GM19467 (cell line): ENCODE measurements at regions not wholly inside any gene's neighbourhood (a gene's known extent, or its start where the extent isn't known, plus 50 kb on each side); places are given as distances from the start of the nearest gene placed in this dataset.

ENCODE experiments used
- ATAC-seq: cut with Tn5 transposase; IDR thresholded peaks from one replicate; pipeline ENCODE4 v1.9.1; 2021; ENCODE audit warnings: mild to moderate bottlenecking, moderate library complexity; ENCODE audit not compliant: unreplicated experiment

DNA sequence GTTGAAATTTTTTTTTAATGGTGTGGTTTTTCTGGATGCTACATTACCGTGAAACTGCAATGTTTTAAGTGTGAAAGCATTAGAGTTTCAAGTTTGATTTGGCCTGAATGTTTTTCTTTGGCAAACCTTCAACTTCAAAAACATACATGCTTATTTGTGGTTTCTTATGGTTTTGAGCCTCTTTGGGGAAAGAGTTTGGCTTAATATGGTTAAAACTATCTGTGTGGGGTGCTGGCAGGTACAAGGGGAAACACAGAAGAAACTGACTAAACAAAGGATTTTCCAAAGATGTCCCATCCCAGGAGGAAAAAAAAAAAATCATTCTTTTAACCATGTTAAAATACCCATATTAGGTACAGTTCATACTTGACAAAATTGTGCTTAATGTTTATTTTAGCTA lies 121.1 kb downstream of the HGF start:
- ATAC-seq: no peak

DNA sequence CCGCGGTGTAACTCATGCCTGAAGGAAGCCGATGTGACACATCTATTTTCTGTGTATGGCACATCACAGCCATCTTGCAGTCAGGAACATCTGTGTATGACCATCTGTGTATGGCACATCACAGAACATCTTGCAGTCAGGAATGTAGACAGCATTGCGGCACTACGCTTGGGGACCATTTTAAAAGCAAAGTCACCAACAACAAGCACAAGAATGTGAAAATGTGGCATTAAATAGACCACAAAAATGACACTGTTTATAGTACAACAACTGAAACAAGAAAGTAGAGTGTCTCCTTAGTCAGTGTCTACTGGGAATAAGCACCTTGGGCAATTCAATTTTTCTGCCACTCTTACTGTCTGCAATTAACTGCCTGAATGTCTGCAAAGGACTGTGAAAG lies 124.4 kb downstream of the HGF start:
- no peak for ATAC-seq

DNA sequence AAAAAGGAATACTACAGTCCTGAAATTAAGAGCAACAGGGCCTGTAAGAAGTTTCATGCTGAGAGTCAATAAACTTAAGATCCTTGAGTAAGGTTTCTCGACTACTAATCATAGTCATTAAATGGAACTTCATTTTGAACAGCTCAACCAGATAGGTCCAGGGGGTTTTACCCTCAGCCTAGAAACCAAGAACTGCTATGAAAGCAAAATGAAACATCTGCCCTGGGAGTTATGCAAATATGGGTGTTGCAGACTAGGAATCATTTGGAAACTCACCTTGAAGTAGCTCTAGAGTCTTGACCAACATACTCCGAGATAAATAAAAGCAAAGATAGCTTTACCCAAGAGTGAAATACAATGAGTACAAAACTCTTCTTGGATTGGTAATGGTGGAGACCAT lies 128.0 kb downstream of the HGF start:
- ATAC-seq: no peak

DNA sequence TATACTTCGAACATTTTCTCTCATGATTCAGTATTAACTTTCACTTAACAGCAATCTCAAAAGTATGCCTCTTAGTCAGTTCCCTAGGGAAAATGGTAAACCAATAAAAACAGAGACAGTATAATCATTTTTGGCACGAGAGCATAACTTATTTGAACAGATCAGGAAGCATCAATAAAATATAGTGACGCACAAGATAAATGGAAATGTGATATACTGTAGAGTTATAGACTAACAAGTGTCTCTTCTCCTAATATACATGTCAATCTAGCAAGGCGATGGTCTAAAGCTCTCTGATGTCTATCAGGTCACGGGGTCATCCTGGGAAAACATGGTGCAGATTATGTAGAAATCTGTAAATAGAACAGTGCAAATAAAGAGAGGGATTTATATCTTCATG lies 131.6 kb downstream of the HGF start:
- no peak for ATAC-seq

DNA sequence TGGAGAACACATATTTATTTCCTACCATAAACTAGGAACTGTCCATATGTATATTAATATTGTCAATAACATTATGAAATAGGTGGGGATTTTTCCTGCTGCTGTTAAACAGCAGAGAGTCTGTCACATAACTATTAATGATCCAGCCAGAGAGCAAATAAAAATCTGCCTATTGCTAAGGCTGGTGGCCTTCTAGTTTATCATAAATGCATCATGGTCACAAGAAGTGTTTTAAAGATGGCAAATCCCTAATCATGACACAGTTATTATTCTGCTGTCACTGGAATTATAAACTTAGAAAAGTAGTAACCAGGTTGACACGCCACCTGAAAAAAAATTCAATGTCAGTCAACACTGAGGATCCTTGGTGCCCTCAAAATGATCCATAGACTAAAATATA lies 132.3 kb downstream of the HGF start:
- no peak for ATAC-seq

DNA sequence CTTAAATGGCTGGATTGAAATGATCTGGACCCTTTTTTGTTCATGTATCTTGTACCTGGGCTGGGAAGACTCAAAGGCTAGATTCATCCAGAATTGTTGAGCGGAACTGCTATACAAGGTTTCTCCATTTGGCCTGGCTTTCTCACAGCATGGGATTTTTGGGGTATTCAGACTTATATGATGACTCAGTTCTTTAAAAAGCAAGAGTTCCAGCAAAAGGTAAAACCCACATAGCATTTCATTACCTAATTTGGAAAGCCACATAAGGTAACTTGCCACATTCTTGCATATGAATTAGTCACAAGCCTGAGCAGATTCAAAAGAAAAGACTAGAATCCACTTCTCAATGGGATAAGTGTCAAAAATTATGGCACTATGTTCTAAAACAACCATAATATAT lies 137.4 kb downstream of the HGF start:
- ATAC-seq: no peak

DNA sequence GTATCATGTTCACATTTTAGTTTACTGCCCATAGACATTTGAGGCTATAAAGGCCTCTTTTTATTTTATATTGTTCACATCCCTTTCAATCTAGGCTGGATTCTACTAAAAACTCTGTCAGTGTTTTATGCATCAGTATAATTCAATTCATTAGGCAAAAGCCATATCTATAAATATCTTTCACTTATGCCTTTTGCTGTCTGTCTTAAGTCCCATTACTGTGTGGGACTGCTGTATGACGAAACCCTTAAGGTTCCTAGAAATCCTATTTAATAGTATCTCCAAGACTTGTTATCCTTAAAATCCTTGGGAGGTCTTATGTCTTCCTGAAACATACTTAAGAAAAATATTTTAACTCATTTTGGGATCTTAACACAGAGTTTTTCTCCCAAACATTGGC lies 139.2 kb downstream of the HGF start:
- no peak for ATAC-seq

DNA sequence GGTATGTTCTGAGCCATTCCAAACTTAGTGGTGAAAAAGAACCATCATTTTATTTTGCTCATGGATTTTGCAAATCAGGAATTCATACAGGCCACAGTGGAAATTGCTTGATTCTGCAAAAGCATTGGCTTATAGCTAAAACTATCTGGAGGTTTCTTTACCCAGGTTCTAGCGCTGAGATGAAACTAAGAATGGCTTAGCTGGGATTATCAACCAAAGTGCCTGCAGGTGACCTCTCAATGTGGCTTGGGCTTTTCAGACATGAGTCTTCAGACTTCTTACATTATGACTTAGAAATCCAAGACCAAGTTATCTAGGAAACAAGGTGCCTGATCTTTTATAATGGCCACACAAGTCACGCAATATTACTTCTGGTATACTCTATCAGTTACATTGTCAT lies 140.1 kb downstream of the HGF start:
- no peak for ATAC-seq

DNA sequence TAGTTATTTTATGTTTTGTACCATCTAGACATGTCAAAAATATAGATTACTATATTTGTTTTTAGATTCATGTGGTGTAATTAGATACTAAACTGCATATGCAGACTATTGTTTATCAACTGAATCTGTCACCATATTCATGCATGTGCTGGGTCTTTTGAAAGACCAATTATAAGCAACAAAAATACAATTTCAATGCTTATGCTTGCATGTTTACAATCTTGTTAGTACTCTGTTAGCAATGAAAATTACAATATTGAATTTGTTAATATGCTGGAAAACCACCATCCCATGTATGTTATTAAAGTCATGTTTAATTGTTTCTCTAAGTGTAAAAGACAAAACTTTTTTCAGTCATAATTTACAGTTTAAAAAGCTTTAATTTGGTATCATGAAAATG lies 140.9 kb downstream of the HGF start:
- ATAC-seq: no peak

DNA sequence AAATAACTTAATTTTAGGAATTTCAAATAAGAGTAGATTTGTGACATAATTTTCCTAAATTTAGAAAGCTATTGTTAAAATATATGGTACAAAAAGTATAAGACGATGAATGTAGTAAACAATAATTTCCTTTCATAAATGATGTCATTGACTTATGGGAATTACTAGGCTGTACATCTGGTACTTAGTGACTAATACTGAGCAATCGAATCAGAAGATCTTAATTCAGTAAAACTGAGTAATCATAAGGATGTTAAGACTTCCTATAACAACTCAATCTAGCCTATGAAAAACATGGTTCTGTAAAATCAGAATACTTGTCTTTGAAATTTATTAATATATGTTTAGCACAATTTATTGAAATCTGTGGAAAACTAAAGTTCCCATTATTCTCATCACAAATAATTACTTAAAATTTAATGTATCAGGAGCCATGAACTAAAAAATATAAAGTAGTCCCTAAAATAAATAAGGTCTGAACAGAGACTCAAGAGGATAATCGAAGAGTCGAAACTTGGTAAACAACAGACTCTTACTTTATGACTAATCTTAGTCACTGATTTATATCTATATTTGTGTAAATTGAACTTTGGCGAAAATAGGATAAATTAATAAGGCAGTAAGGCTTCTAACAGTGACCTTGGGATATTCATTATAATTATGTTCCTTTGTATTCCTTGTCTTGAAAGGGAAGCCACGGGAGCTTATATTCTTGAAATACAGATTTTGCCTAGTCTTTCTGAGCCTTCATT lies 142.1 kb downstream of the HGF start:
- ATAC-seq: no peak

DNA sequence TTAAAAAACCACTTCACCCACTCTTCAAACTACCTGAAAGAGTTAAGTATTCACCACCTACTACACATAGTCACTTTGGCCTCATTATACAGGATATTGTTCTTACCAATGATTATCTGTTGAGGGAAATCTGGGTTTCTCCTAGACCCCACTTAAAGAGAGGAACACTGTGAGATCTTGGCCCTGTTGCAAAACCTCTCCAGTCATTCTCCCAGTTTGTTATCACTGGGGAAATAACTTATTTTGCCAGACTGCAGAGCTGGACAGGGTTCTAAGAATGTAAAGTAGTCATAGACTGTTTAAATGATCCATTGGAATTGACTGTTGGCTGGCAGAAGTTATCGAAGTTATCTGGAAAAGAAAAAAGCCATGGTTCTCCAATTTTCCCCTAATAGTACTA lies 143.8 kb downstream of the HGF start:
- ATAC-seq: no peak

DNA sequence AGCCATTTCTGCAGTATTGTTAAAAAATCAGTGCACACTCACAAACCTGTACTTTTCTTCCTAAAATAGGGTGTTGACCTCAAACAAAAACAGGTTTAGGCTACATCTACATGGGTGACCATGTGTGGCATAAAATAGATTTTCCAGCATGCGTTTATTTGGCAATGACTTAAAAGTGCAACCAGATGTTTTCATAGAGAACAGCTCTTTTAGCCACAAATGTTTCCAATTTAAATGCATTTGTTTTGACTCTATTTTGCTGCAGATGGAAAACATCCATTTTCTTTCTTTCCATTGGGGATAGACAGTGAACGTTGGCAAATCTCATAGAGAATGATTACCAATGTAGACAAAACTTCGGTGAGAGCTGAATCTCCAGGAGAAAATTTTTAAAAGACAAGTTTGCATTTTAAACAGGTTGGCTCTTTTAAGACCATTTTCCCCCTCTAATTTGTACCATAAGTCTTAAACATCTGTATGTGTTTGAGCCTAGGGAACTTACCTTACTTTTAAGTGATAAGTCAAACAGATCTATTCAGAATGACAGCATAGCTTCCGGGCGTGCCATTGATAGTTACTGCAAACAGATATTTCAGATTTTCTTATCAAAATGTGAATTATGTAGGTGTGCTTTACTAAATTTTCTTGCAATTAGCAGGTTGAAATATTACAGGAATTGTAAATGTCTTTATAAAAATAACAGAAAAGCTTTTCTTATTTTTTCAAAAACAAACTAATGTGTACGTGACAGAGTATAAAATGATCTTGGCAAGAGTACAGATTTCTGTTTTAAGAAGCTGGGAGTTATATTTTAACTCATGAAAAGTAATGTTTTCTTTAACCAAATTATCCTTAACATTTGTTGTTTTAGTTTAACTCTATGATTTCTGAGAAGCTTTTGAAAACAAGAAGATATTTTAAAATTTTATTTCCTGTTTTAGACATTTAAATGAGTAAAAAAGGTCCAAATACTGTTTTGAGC lies 144.9 kb downstream of the HGF start:
- no peak for ATAC-seq

DNA sequence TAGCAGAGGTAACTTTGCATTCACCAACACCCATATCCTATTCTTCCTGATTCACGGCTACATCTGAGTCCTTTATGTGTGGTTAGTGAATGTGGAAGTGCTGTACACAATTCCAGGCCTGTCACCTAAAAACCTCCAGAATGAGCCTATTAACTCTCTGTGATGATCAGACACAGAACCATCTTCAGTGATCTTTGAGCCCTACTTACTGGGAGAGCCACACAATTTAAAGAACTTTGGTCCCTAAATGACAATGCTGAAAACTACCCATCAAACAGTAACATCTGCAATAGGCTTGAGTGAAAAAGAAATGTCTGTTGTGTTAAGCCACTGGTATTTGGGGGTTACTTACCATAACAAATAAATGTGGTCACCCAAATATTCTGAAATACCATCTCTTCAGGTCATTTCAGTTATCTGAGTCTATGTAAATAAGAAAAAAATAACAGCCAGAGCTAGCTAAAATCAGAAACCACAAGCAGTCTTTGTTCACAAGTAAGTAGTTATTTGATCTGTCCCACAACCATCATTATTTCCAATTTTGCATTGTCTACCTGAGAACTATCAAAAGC lies 145.7 kb downstream of the HGF start:
- no peak for ATAC-seq

DNA sequence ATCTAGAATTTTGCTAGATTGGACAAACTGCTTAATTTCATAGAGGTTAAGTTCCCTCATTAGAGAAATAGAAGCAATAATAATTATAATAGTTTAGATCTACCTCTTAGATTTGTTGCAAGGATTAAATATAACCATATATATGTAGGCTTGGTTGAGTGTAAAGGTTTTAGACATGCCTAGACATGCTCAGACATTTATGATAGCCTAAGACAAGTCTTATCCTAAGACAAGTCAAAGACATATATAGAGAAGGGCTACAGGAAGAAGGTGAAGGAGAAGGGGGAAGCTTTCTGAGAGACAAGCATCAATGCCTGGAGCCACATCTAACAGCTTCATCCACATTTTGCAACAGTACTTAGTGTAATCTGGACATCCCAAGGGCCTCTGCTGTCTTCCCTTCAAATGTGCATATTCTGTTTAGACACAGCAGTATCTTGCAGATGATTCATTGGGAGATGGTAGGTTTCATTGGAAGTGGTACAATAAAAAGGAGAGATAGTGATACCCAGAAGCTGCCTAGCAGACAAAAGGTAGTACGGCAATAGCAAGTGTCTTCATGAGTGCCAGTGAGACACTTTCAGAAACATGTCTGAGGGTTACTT lies 146.5 kb downstream of the HGF start:
- ATAC-seq: no peak

DNA sequence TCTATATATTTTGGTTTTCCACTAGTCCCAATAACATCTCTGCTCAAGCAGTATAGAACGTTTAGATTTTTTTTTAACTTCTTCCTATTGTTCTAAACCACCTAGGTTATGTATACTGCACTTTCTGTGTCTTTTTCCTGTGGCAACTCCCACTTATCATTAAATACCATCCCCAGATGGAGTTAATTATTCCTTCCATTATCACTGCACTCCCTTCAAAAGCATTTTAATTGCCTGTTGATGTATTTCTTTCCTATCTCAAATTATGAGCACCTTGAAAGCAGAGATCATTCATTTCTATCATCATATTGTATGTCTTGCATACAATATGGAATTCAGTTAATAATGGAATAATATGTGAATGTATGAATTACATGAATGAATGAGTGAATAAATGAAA lies 148.0 kb downstream of the HGF start:
- no peak for ATAC-seq

DNA sequence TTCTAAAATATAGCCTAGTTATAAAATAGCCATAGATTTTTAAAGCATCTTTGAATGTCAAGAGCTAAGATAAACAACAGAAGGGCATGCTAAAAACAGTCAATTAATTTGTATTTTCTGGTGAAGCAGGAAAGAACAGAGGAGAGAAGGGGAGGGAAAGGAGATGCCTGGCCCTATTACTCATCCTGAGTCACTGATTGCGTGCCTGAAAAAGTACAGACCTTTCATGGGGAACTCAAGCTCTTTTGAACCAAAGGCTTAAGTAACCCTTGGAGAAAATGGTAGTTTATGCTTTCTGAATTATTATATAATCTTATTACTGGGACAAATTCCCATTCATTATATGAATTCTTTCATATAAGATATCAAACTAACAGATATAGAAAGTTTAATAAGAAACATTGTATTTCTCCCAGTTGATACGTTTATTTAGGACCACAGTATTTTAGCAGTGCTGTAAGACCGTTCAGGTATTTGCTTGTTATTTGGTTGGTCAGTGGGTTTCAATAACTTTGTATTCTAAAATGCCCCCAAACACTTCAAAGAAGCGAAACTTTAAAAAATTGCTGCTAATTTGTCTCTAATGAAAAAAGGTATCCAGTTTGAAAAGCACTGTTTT lies 151.3 kb downstream of the HGF start:
- ATAC-seq: no peak

DNA sequence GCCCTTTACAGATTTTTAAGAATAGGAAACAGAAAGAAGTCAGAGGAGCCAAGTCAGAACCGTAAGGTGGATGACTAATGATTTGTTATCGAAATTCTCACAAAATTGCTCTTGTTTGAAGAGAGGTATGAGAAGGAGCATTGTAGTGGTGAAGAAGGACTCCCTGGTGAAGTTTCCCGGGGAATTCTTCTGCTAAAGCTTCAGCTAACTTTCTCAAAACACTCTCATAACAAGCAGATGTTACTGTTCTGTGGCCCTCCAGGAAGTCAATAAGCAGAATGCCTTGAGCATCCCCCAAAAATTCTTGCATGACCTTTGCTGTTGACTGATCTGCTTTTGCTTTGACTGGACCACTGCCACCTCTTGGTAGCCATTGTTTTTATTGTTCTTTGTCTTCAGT lies 152.9 kb downstream of the HGF start:
- ATAC-seq: no peak

DNA sequence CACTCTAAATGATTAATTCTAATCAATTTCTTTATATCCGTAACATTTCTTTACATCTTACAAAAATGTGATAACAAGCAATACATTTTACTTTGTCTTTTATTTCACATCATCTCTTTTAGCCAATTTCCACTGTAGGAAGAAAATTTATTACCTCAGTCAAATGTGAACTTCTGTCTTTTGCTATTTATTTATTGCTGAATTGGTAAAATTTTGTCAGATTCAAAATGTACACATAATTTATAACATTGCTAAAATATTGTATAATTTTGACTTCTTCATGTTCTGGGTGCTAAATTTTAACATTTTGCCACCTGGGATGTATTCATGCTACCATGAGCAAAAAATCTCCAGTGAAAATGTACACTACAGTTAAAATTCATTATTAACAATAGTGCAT lies 158.0 kb downstream of the HGF start:
- no peak for ATAC-seq

DNA sequence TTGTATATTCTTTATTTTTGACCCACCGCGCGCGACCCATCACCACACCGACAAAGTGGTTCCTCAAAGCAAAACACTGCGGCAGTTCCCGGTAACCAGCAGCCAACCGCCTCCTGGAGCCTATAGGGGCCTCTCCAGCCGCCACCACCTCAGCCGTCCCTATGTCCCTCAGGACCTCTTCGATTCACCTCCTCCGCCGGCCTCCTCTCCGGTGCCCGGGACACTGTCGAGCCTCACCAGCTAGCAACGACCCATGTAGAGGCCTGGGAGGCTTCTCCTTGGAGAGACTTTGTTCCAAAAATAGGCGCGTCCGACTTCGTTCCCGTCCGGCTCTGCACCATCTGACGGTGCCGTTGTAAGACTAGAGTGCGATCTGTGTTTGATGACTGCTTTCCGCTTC lies 158.8 kb downstream of the HGF start:
- ATAC-seq: no peak

DNA sequence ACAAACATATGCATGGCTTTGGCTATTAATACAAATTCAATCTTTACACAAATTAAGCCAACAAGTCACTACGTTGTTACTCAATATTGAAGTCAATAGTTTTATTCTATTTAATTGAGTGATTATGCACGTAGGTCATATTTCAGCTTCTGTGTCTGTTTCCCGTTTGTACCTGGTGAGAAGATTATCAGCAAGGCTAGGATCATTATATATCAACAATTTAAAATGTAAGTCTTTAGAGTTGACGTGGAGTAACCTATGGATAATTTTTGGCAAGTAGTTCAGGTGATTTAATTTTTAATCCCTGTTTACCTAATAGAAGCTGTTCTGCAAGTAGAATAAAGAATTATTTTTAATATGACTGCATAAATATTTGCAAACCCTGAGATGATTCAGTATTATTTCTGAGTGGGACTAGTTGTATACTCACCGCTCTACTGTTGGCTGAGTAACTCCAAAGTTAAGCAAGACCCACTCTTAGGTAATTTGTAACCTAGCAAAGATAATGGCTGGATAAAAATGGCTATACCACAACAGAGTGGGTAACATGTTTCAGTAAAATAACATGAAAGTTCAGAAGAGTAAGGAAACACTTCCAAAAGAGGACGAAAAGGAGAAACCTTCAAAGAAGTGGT lies 161.0 kb downstream of the HGF start:
- no peak for ATAC-seq

DNA sequence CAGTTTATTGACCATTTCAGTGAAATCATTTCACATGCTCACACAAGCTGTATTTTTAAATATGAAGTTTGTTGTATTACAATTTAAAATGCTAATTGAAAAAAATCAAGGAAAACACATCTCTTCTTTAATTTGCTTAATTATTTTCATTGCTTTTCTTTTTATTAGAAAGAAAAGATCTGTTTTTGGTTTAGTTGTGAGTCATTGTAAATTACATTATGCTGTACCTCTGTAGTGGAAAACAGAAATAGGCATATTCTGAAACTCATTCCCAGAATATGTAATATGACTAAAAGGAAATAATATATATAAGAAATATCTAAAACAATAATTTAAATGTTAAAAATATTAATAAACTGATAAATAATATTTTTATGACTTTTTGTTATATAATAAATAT lies 161.9 kb downstream of the HGF start:
- ATAC-seq: no peak
